NCI-H1092 (cell line): ENCODE measurements at regions not wholly inside any gene's neighbourhood (a gene's known extent, or its start where the extent isn't known, plus 50 kb on each side); places are given as distances from the start of the nearest gene placed in this dataset.

Experiments used
- DNase-seq: peaks from one replicate; lab custom pipeline; 2025; lab: John Stamatoyannopoulos, UW

GRCh38 chr2:57885742-57886141 is 160.9 kb upstream of the VRK2 start:
- DNase-seq = no peak

GRCh38 chr2:57886161-57886786 is 160.3 kb upstream of the VRK2 start:
- DNase-seq = peak; percentile 71

DNA sequence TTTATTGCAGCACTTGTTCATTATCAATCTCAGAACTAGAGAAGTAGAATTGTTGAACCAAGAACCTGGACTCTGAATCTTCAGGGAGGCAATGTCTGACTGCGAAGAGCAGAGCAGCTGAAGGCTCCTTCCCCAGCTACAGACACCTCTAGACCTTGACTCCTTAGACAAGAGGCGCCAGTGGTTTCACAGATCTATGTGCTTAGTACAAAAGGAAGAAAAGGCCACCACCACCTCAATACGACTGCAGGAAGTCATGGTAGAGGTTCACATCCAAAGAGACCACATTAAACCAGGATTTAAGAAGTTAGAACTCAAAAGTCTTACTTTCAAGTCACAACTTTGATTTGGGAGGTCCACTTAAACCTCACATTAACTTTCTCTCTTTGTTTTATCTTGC is 158.1 kb upstream of the VRK2 start:
- no peak for DNase-seq

- DNase-seq = no peak
Measured at GRCh38 chr2:57890464-57890863, 156.1 kb upstream of the VRK2 start.

GRCh38 chr2:57891086-57891712 is 155.4 kb upstream of the VRK2 start:
- no peak for DNase-seq

DNA sequence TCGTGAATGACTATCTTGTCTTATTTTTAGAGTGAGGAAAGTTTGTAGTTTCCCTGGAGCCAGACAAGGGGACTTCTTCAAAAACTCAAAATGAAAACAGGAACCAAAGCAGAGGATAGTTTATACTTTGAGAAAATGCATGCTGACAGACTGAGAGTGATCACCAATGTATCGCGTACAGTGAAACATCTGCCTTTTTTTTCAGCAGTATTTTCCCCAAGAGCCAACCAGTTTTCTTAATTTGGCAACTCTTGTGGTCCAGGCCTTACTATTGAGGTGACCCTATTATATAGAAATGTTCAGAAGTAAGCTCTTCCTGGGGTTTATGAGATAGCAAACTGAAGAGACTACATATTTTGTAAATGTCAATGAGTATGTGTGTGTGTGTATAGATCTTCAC is 153.7 kb upstream of the VRK2 start:
- no peak for DNase-seq

- no peak for DNase-seq
Measured at GRCh38 chr2:57893347-57893746, 153.3 kb upstream of the VRK2 start.

GRCh38 chr2:57893786-57894185 is 152.8 kb upstream of the VRK2 start:
- DNase-seq = no peak

DNA sequence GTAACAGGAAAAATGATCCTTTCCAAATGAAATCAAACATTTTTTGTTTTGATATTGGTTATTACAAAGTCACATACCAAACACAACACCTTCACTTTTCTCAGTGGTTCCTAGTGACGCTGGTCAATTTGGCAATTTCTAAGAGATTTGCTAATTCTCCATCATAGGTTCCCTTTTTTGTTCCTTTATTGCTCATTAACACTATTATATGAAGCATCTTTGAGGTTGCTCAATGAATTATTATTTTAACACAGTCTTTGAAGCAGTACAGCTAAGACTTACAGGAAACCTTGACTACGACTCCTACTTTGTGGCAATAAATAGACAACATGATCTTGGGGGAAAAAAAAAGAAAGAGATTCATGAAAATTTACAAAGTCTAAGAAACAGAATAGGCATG is 152.2 kb upstream of the VRK2 start:
- no peak for DNase-seq

DNA sequence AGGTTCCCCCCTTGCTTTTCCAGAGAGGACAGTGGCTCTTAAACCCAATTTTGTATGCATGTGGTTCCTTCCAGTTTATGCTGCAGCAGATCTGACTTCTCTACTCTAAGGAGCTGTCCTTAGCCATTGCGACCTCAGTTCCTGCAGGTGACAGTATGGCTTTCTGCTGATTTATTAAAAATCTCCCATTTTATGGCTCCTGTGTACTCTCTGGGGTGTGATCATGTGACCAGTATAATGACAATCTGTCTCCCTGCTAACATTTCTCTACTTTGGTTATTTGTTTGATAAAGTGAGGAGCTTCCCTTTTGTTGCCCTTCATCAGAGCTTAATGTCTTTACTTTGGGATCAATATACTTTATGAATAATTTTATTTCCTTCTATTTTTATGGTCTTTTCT is 148.7 kb upstream of the VRK2 start:
- no peak for DNase-seq

- no peak for DNase-seq
Measured at GRCh38 chr2:57899898-57900297, 146.7 kb upstream of the VRK2 start.

- no peak for DNase-seq
Measured at GRCh38 chr2:57902578-57902977, 144.0 kb upstream of the VRK2 start.

DNA sequence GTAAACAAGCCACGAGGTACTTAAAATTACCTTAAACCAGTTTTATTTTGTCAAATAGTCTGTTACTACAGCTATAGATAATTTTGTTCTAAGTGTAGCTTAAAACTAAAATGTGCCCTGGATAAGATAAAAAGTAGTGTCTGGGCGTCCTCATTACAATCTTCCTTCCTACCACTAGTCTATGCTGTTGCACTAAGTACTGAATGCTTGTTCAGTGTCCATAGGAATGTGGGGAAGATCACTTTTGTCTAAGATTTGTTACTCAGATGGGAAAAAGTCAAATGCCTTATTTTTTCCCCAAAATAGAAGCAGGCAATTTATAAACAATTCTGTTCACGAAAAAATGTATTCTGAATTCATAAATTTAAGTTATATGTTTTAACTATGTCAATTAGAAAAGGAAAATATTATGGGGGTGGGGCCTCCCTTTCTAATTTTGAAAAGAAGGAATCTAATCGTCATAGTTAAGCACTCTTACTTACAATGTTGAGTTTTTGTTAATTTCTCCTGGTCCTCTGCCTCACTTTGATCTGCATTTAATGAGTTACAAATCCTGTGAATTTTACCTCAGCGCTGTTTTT is 140.4 kb upstream of the VRK2 start:
- no peak for DNase-seq

DNA sequence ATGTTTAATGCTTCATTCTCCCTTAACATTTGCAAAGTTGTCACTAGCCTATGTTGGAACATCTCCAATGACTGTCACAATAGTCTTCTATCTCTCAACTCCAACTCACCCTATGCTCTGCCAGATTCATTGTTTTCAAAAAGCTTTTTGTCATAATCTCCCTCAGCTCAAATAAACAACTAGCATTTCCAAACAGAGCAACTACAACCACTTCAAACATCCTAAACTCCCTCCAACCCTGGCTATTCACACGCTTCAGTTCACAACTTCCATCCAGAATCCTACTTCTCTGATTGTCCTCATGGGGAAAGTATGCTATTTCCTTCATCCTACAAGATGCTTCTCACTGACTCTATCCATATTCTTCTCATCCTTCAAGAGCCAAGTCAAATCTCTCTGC is 139.2 kb upstream of the VRK2 start:
- DNase-seq = no peak

GRCh38 chr2:57908736-57909161 is 137.9 kb upstream of the VRK2 start:
- DNase-seq = no peak

DNA sequence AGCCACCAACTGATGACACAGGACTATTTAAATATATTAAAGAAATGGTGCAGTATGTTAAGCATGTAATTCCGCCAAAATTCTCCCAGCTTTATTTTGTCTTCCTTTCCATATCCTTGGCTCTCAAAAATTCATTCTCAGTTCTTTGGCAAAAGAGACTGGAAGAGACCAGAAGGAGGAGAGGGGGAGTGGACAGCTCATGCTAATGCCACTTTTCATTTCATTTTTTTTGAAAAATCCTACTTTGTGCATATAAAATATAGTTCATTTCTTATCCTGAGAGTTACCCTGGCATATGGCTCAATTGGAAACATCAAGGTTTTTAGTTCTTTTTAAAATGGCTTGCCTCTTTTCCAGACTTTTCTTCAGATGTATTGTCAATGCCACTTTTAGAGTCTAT is 128.5 kb upstream of the VRK2 start:
- DNase-seq = no peak

DNA sequence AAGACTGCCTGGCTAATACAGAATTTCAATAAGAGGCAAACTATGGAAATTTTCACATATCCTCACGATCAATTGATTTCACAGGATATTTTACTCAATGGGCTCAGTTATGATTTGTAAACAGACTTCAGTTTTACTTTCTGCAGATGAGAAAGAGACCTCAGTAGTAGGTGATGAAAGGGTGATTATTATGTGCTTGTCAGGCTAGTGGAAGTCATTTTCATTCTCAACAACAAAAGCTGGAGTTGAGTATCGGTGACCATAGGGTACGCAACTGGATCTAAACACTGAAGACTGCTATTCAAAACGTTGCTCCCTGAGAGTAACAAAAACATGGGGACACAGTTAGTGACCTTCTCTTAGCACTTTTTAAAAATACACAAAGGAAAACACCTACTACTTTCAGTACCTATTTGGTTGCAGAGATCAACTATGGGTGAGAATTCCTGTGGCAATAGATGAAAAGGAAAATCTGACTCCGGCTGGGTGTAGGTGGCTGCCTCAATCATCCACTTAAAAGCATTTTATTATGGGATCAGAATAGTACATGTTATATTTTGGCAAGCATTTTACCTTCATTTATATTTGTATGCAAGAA is 126.2 kb upstream of the VRK2 start:
- DNase-seq = no peak

DNA sequence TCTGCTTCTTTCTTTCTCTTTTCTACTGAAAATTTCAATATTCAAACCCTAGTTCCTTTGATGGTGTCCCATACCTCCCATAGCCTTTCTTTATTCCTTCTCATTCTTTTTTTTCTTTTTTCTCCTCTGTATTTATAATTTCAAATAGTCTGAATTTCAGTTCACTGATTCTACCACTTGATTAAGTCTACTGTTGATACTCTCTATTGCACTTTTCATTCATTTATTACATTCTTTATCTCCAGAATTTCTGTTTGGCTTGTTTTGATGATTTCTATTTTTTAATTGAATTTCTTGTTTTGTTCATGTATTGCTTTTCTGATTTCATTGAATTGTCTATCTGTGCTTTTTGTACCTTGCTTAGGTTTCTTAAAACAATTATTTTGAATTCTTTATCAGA is 111.9 kb upstream of the VRK2 start:
- no peak for DNase-seq

- DNase-seq = no peak
Measured at GRCh38 chr2:57936216-57936615, 110.4 kb upstream of the VRK2 start.

- no peak for DNase-seq
Measured at GRCh38 chr2:57937456-57937855, 109.2 kb upstream of the VRK2 start.

DNA sequence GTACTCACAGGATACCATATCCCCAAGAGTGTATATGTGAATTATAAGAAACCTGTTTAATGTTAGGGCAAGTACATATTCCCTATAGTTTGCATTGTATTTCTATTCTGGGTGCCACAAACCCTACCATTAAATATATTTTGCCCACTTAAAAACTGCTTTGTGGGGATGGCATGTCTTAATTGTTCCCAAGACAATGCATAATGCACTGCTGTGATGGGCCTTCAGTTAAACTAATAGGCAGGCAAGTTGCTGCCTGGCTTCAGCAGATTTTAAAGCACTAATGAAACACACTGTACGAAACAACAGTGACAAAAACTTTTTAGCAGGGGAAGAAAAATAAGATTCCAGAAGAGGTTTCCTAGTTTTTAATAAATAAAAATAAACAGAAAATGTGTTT is 104.8 kb upstream of the VRK2 start:
- no peak for DNase-seq

DNA sequence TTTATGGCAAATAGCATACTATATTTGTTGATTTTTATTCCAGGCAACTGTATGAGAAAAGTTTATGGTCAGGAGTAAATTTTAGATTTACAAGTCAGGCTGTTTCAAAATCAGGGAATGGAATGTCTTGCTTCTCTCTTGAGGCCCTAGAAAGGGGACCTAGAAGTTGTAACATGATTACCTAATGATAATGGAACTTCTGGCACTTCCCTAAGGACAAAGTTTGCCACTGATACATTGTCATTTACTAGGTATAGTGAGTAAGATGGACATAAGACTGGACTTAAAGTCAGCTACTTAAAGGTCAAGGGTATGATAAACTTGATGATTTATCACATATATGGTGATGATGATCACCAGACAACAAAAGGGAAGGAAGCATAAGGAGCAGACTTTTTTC is 103.3 kb upstream of the VRK2 start:
- DNase-seq = no peak

DNA sequence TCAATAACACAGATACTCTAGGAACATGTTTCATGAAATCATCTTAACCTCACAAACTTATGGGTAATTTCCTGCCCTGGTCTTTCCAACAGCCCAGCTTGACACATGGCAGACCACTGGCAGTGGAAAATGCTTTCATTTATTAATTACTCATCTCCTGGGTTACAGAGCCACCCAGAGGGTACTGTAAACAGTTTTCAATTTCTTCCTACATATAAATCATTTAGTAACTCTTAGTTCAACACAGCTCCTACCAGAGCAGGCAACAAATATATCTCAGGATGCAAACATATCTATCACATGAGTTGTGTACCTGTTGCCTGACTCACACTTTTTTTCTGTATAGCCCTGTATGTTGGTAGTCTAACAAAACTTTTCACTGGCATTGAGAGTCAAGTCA is 99.2 kb upstream of the VRK2 start:
- DNase-seq = no peak

GRCh38 chr2:57954020-57954419 is 92.6 kb upstream of the VRK2 start:
- DNase-seq = no peak
